ENCODE measurements at regions not wholly inside any gene's neighbourhood (a gene's known extent, or its start where the extent isn't known, plus 50 kb on each side); places are given as distances from the start of the nearest gene placed in this dataset.

- DNase-seq (ENCODE audit: low spot score in 2 of 2), result no peak
- intact Hi-C loops (cut with DNase I; ENCODE audit: low total_unique reads), result no loop called here
- TF ChIP-seq CTCF (IDR thresholded peaks at IDR 0.05) (no peak), POLR2A (IDR thresholded peaks at IDR 0.05) (no peak)
- 90 to 95% methylated on average over 3 of the region's 3 CpGs for WGBS, 2 donors
- H3K4me3 ChIP-seq (ENCODE audit: low read depth, poor library complexity, severe bottlenecking), result no peak overlapping the region
Measured at GRCh38 chr1:219703368-219703639, 90.4 kb upstream of the ZC3H11B start.

- TF ChIP-seq POLR2A (IDR thresholded peaks at IDR 0.05), result no peak
- no peak for TF ChIP-seq CTCF (IDR thresholded peaks at IDR 0.05)
- no peak overlapping the region for H3K4me3 ChIP-seq (ENCODE audit: low read depth, poor library complexity, severe bottlenecking)
- intact Hi-C loops (cut with DNase I; ENCODE audit: low total_unique reads), result no loop called here
- 57 to 63% methylated on average over 3 of the region's 3 CpGs for WGBS, 2 donors
- DNase-seq (ENCODE audit: low spot score in 2 of 2), result no peak
Measured at GRCh38 chr1:219701476-219701875, 88.6 kb upstream of the ZC3H11B start.

- intact Hi-C loops (cut with DNase I; ENCODE audit: low total_unique reads), result no loop called here
- TF ChIP-seq CTCF (IDR thresholded peaks at IDR 0.05), result no peak
- no peak for TF ChIP-seq POLR2A (IDR thresholded peaks at IDR 0.05)
- DNase-seq (ENCODE audit: low spot score in 2 of 2), result no peak
- no peak overlapping the region for H3K4me3 ChIP-seq (ENCODE audit: low read depth, poor library complexity, severe bottlenecking)
- 80 to 91% methylated on average over 5 of the region's 5 CpGs for WGBS, 2 donors
Measured at GRCh38 chr1:219699870-219700269, 87.0 kb upstream of the ZC3H11B start.

GRCh38 chr1:219697682-219698081 lies 84.8 kb upstream of the ZC3H11B start:
- no peak for DNase-seq (ENCODE audit: low spot score in 2 of 2)
- TF ChIP-seq POLR2A (IDR thresholded peaks at IDR 0.05), result no peak
- TF ChIP-seq CTCF (IDR thresholded peaks at IDR 0.05), result no peak
- intact Hi-C loops (cut with DNase I; ENCODE audit: low total_unique reads), result no loop called here
- no peak overlapping the region for H3K4me3 ChIP-seq (ENCODE audit: low read depth, poor library complexity, severe bottlenecking)
- WGBS, 2 donors, result 56 to 67% methylated on average over 1 of the region's 1 CpG

GRCh38 chr1:219692981-219693380 lies 80.1 kb upstream of the ZC3H11B start:
- no peak overlapping the region for H3K4me3 ChIP-seq (ENCODE audit: low read depth, poor library complexity, severe bottlenecking)
- intact Hi-C loops (cut with DNase I; ENCODE audit: low total_unique reads), result no loop called here
- TF ChIP-seq CTCF (IDR thresholded peaks at IDR 0.05), result no peak
- TF ChIP-seq POLR2A (IDR thresholded peaks at IDR 0.05), result no peak
- DNase-seq (ENCODE audit: low spot score in 2 of 2), result peak in 1 of 2 donors; percentile 15
- 49 to 64% methylated on average over 2 of the region's 2 CpGs for WGBS, 2 donors

GRCh38 chr1:219689774-219690173 lies 76.9 kb upstream of the ZC3H11B start:
- no peak overlapping the region for H3K4me3 ChIP-seq (ENCODE audit: low read depth, poor library complexity, severe bottlenecking)
- intact Hi-C loops (cut with DNase I; ENCODE audit: low total_unique reads), result no loop called here
- WGBS, 2 donors, result 56 to 61% methylated on average over 2 of the region's 2 CpGs
- TF ChIP-seq POLR2A (IDR thresholded peaks at IDR 0.05) (no peak), CTCF (IDR thresholded peaks at IDR 0.05) (no peak)
- no peak for DNase-seq (ENCODE audit: low spot score in 2 of 2)

Measured in lower leg skin (tissue), 4 donors.